NCI-H187 (cell line): ENCODE measurements at regions not wholly inside any gene's neighbourhood (a gene's known extent, or its start where the extent isn't known, plus 50 kb on each side); places are given as distances from the start of the nearest gene placed in this dataset.
A peak's percentile ranks its signal among the peaks of the same experiment; 100 is the strongest.

Experiments used
- DNase-seq, 2 experiments: peaks; one replicate each; lab custom pipeline; 2025; lab: John Stamatoyannopoulos, UW

- DNase-seq, result no peak
These were observed 187.3 kb upstream of the MCHR2 start for GRCh38 chr6:100181309-100181708.

DNA sequence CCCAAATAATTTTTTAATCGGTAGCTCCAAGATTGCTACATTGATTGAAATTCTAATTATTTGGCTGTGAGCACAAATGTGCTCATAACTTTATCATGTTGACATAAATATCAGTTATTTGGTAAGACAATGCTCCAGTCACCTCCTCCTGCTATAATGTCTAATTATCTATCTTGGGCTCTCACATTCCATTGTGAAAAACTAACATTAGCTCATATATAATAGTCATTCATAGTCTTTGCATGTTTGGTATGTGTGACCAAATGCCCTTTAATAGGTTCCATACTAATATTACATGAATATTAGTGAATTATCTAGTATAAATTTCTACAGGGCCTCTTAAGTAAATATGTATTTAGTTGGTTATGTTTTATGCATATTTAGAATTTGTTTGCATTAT lies 185.6 kb upstream of the MCHR2 start:
- DNase-seq, result no peak

DNA sequence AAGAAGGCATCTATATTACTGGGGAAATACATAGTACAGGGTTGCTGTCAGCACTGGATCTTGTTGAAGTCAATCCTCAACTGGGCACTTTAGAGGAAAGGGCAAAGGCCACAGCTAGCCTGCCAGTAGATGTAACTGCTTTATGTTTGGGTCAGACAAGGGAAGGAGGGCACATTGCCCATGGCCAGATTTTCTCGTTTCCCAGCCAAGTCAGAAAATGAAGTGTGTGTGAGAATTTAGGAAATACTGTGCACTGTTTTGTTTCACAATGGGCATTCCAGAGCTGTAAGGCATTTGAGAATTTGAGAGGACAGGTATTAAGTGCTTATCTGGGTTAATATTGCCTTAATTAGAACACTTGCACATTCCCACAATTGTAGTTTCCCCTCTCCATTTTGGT lies 183.9 kb upstream of the MCHR2 start:
- no peak for DNase-seq

DNA sequence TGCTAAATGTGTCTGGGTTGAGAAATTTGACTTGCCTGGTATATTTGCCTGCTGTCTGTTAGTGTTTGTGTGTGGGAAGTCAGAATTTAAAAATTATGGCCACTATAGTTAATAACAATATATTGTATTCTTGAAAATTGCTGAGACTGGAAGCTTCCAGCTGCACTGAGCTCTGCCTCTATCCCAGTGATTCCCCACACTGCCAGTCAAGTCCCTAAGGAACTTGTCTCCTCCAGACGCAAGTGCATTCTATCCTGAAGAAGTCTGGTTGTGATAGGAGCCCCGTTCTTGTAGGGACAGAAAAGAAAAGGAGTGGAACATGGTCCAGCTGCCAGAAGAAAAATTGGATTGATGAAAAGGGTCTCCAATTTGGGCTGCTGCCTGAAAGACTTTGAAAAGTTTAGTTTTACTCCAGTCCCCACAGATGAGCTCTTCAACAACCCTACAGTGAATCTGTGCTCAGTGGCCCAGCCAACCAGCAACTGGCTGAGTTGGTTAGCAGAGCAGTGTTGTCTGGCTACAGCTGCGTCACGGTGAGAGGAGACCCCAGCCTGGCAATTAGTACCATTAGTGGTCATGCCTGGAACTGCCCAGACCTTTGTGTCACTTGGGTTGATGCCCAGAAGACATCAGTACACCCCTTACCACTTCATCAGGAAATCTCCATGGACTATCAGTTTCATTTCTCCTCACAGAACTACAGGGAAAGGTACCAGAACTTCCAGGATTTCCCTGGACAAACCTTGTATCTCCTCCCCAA lies 183.1 kb upstream of the MCHR2 start:
- no peak for DNase-seq

- DNase-seq, result no peak
These were observed 182.4 kb upstream of the MCHR2 start for GRCh38 chr6:100176311-100176950.

DNA sequence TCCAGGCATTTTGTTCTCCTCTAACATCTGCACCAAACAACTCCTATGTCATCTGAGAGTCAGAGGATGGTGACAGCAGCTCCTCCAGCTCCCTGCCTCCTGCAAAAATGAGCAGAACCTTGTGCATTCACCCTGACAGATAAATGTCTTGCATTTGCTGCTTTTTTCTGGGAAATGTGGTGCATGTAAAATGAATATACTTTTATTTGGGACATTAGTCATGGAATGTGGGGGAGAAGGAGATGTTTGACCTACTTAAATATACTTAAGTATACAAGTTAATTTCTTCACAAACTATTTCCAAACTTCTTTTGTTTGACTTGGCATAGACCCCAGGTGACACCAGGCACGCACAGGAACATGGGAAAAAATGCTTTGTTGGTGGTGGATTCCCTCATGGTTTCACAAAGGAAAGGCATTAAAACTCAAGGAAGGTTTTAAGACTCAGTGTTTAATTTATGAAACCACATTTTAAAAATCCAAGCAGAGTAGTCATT lies 181.8 kb upstream of the MCHR2 start:
- DNase-seq, result no peak

DNA sequence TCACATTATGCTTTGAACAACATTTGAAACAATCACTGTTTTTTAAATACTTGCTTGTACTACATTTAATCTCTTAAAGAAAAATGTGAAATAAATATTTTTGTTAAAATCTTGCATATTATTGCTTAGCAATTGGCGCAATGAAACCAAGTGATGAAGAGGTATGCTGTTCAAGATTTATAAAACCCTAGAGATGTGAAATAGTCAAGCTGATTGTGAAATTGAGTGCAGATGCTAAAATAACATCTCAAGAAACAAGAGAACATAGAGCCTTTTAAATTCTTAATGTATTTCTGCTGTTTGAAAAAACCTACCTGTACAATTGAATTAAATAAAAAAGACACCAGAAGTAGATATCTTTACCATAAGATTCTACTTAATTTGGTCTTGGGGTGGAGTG lies 179.2 kb upstream of the MCHR2 start:
- DNase-seq, result no peak

DNA sequence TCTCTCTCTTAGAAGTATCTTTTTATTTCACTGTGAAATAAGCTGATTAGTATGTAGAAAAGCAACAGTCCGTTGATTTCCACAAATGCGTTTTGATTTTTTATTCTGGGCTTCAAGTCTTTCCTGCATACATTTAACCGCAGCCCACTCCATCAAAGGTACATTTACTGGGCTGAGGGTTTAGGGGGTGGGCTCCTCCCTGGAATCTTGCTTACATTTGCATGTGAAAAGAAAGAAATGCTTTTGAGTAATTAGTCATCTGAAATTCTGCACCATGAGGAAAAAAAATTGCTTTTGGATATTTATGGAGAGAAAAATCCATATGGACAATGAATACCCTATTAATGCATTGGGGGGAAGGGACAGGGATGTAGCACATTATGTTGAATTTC lies 178.3 kb upstream of the MCHR2 start:
- no peak for DNase-seq

- no peak for DNase-seq
These were observed 177.7 kb upstream of the MCHR2 start for GRCh38 chr6:100171533-100172321.

- no peak for DNase-seq
These were observed 174.1 kb upstream of the MCHR2 start for GRCh38 chr6:100168148-100168547.

- DNase-seq, result no peak
These were observed 173.6 kb upstream of the MCHR2 start for GRCh38 chr6:100167585-100167984.

DNA sequence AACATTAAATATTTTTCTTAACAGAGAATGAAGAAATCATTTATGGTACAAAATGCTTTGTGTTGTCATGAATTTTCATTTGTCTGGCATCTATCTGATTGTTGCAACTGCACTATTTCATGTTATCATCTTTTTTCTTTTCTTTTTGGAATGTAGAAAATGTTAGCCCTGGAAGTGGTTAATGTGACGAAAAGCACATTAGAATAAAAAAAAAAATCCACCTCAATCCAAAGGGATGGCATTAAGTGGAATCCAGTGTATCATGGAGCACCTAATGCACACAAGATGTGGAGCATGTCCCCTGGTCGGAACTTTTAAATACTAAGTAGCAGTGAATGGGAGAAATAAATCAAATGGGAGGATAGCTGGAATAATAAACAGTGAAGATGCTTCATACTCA lies 172.9 kb upstream of the MCHR2 start:
- DNase-seq, result no peak

GRCh38 chr6:100165442-100165841 lies 171.4 kb upstream of the MCHR2 start:
- DNase-seq, result no peak

DNA sequence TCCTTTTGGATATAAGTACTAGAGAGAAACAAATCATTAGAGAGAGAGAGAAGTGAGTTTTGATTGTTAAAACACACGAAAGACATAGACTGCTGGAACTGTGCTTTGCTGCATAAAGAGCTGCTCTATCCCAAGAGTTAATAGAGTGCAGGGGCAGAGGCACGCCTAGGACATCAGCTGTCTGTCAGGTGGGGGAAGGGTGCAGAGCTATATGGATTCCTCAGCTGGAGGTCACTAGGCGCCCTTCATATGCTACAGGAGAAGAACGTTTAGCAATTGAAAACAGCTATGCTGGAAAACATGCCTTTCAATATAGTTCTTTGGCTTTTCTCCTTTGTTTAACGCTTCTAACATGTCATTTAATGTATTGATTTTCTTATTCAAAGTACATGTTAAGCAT lies 169.0 kb upstream of the MCHR2 start:
- no peak for DNase-seq

GRCh38 chr6:100161782-100162365 lies 167.9 kb upstream of the MCHR2 start:
- DNase-seq, result no peak

DNA sequence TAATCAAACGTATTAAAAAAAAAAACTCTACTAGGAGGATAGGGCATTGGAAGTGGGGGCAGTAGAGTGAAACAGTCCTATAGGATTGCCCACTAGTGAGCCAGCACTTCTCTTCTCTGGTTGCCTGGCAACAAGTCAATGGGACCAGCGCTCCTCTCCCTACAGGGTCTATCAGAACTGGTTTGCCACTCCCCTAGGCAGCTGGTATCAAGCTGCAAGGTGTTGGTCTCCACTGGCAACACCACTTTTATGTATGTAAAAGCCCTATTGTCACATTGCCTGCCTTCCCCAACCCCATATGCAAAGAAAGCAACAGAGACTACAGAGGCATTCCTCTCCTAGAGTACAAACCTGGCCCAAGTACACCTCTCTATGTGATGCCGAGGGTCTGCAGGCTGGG lies 166.9 kb upstream of the MCHR2 start:
- DNase-seq, result peak in 1 of 2 experiments; percentile 15

GRCh38 chr6:100155141-100155540 lies 161.1 kb upstream of the MCHR2 start:
- no peak for DNase-seq

GRCh38 chr6:100153636-100154275 lies 159.7 kb upstream of the MCHR2 start:
- no peak for DNase-seq

- DNase-seq, result no peak
These were observed 158.2 kb upstream of the MCHR2 start for GRCh38 chr6:100152201-100152600.

DNA sequence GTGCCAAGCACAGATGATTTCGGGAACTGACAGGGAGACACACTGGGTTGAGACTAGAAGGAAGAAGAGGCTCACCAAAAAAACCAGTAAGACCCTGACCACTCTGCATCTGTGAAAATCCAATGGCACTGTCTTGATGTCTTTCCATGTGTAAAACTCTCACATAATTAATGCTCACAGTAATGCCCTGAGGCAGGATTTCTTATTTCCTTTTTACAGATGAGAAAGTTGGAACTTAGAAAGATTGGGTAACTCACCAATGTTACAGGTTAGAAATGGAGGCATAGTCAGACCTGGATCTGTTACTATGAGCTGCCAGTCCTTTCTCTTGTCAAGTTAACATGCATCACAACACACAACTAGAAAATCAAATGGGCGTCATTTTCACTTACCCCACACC lies 151.0 kb upstream of the MCHR2 start:
- DNase-seq, result no peak

GRCh38 chr6:100138346-100139022 lies 144.5 kb upstream of the MCHR2 start:
- no peak for DNase-seq
